Activated T-cell treated with anti-CD3 and anti-CD28 coated beads, Interleukin-2, amount 50 U/mL, for 48 hours (primary cell): ENCODE measurements at regions not wholly inside any gene's neighbourhood (a gene's known extent, or its start where the extent isn't known, plus 50 kb on each side); places are given as distances from the start of the nearest gene placed in this dataset.

Experiments
- DNase-seq, 2 experiments: peaks; one replicate each; pipeline ENCODE4 v3.0.0-alpha.2; 2020

GRCh38 chr14:89743828-89744227, 210.7 kb downstream of the EFCAB11 start:
- DNase-seq: no peak

- DNase-seq: no peak
Measured at GRCh38 chr14:89740241-89740640, 214.3 kb downstream of the EFCAB11 start.

GRCh38 chr14:89736881-89737280, 217.6 kb downstream of the EFCAB11 start:
- DNase-seq: no peak

- DNase-seq: no peak
Measured at GRCh38 chr14:89731396-89731933, 223.1 kb downstream of the EFCAB11 start.

GRCh38 chr14:89730687-89731086, 223.8 kb downstream of the EFCAB11 start:
- no peak for DNase-seq

GRCh38 chr14:89728964-89729363, 225.6 kb downstream of the EFCAB11 start:
- DNase-seq: no peak

- peak in 1 of 2 experiments; percentile 58 for DNase-seq
Measured at GRCh38 chr14:89726226-89726625, 228.3 kb downstream of the EFCAB11 start.

GRCh38 chr14:89724628-89724960, 229.9 kb downstream of the EFCAB11 start:
- DNase-seq: peak in 1 of 2 experiments; percentile 51

- DNase-seq: no peak
Measured at GRCh38 chr14:89723930-89724627, 230.5 kb downstream of the EFCAB11 start.

GRCh38 chr14:89721956-89722355, 232.6 kb downstream of the EFCAB11 start:
- DNase-seq: peak in 1 of 2 experiments; percentile 41

- DNase-seq: peak; percentile 75
Measured at GRCh38 chr14:89720741-89721729, 233.5 kb downstream of the EFCAB11 start.

GRCh38 chr14:89720076-89720687, 234.3 kb downstream of the EFCAB11 start:
- peak in 1 of 2 experiments; percentile 42 for DNase-seq

GRCh38 chr14:89719366-89720075, 235.0 kb downstream of the EFCAB11 start:
- no peak for DNase-seq

- no peak for DNase-seq
Measured at GRCh38 chr14:89708982-89709625, 245.4 kb downstream of the EFCAB11 start.

GRCh38 chr14:89707086-89707485, 247.4 kb downstream of the EFCAB11 start:
- DNase-seq: no peak

- DNase-seq: no peak
Measured at GRCh38 chr14:89702876-89703200, 251.7 kb downstream of the EFCAB11 start.

GRCh38 chr14:89702073-89702875, 252.3 kb downstream of the EFCAB11 start:
- peak; percentile 57 to 59 for DNase-seq

- DNase-seq: peak; percentile 86 to 89
Measured at GRCh38 chr14:89701211-89702043, 253.1 kb downstream of the EFCAB11 start.

- no peak for DNase-seq
Measured at GRCh38 chr14:89700801-89701200, 253.7 kb downstream of the EFCAB11 start.

GRCh38 chr14:89699071-89699470, 255.5 kb downstream of the EFCAB11 start:
- DNase-seq: no peak
